Right atrium auricular region (tissue), 2 donors: ENCODE measurements at regions not wholly inside any gene's neighbourhood (a gene's known extent, or its start where the extent isn't known, plus 50 kb on each side); places are given as distances from the start of the nearest gene placed in this dataset.

ENCODE experiments used
- DNase-seq: peaks from one replicate; pipeline ENCODE4 v3.0.0-alpha.2; 2019; ENCODE audit warnings: low spot score
- H3K27ac ChIP-seq, 2 donors: fragments of 200-600 bp; sonication (generic); 1 replicate in 1 of 2; 2 replicates in 1 of 2; pipeline ENCODE4 v1.5.1; 2016 to 2019
- H3K27me3 ChIP-seq, 2 donors: fragments of 200-600 bp; sonication (generic); one replicate each; pipeline versions ENCODE4 v1.5.1 to v1.6.0; 2017 to 2019
- H3K36me3 ChIP-seq: fragments of 200-600 bp; sonication (generic); one replicate; pipeline ENCODE4 v1.5.1; 2016
- H3K4me1 ChIP-seq, 2 donors: fragments of 200-600 bp; sonication (generic); one replicate each; pipeline versions ENCODE4 v1.5.1 to v1.6.0; 2017 to 2019
- H3K4me3 ChIP-seq, 2 donors: fragments of 200-600 bp; sonication (generic); 1 replicate in 1 of 2; 2 replicates in 1 of 2; pipeline ENCODE4 v1.5.1; 2017 to 2019; ENCODE audit warnings: mild to moderate bottlenecking in 1 of 2, moderate library complexity in 1 of 2
- H3K9me3 ChIP-seq, 2 donors: fragments of 200-600 bp; sonication (generic); one replicate each; pipeline ENCODE4 v1.5.1; 2019
- CTCF ChIP-seq, 2 donors: fragments of 200-600 bp; sonication (generic); IDR thresholded peaks; one replicate each; pipeline ENCODE4 v1.5.1; 2019; ENCODE audit warnings: antibody characterized with exemption in 2 of 2

GRCh38 chr3:99249627-99250026, 348.1 kb upstream of the DCBLD2 start:
- Histone ChIP-seq H3K27me3 (no peaks in the 10 kb centered on the region), H3K9me3 (peaks cover 0 to 3% of the 10 kb centered on the region in 2 donors), H3K4me3 (no peak overlapping the region), H3K27ac (peak overlapping the region; percentile 3 to 27), H3K36me3 (no peaks in the 10 kb centered on the region), H3K4me1 (peaks cover 0 to 11% of the 10 kb centered on the region in 2 donors)
- no peak for DNase-seq
- no peak for TF ChIP-seq CTCF (IDR thresholded peaks at IDR 0.05)

- peaks cover 0 to 11% of the 10 kb centered on the region in 2 donors for H3K4me1 ChIP-seq
- no peak for TF ChIP-seq CTCF (IDR thresholded peaks at IDR 0.05)
These were observed 347.4 kb upstream of the DCBLD2 start for GRCh38 chr3:99248913-99249312.

GRCh38 chr3:99248130-99248529, 346.6 kb upstream of the DCBLD2 start:
- no peaks in the 10 kb centered on the region for H3K36me3 ChIP-seq
- no peak for TF ChIP-seq CTCF (IDR thresholded peaks at IDR 0.05)
- DNase-seq, result no peak
- peak overlapping the region in 1 of 2 donors; percentile 14 for H3K27ac ChIP-seq
- no peaks in the 10 kb centered on the region for H3K27me3 ChIP-seq
- peaks cover 0 to 11% of the 10 kb centered on the region in 2 donors for H3K4me1 ChIP-seq
- peaks cover 0 to 3% of the 10 kb centered on the region in 2 donors for H3K9me3 ChIP-seq
- H3K4me3 ChIP-seq, result no peak overlapping the region

More at GRCh38 chr3:99248913-99249312, 347.4 kb upstream of the DCBLD2 start:
- Histone ChIP-seq H3K4me3 (no peak overlapping the region), H3K27me3 (no peaks in the 10 kb centered on the region), H3K9me3 (peaks cover 0 to 3% of the 10 kb centered on the region in 2 donors), H3K36me3 (no peaks in the 10 kb centered on the region), H3K27ac (peak overlapping the region; percentile 3 to 27)
- DNase-seq, result no peak

- H3K36me3 ChIP-seq, result no peaks in the 10 kb centered on the region
- H3K4me1 ChIP-seq, result peaks cover 0 to 9% of the 10 kb centered on the region in 2 donors
- H3K27me3 ChIP-seq, result no peaks in the 10 kb centered on the region
- no peak for DNase-seq
- TF ChIP-seq CTCF (IDR thresholded peaks at IDR 0.05), result no peak
- peaks cover 0 to 3% of the 10 kb centered on the region in 2 donors for H3K9me3 ChIP-seq
- no peak overlapping the region for H3K4me3 ChIP-seq
- H3K27ac ChIP-seq, result no peak overlapping the region
These were observed 344.6 kb upstream of the DCBLD2 start for GRCh38 chr3:99246010-99246654.

GRCh38 chr3:99242271-99242670, 340.8 kb upstream of the DCBLD2 start:
- H3K9me3 ChIP-seq, result peaks cover 0 to 3% of the 10 kb centered on the region in 2 donors
- TF ChIP-seq CTCF (IDR thresholded peaks at IDR 0.05), result no peak
- H3K4me3 ChIP-seq, result no peak overlapping the region
- no peak overlapping the region for H3K27ac ChIP-seq
- no peaks in the 10 kb centered on the region for H3K36me3 ChIP-seq
- no peaks in the 10 kb centered on the region for H3K27me3 ChIP-seq
- DNase-seq, result no peak
- no peaks in the 10 kb centered on the region for H3K4me1 ChIP-seq

GRCh38 chr3:99240700-99241099, 339.2 kb upstream of the DCBLD2 start:
- TF ChIP-seq CTCF (IDR thresholded peaks at IDR 0.05), result no peak
- H3K4me1 ChIP-seq, result no peaks in the 10 kb centered on the region
- H3K27me3 ChIP-seq, result no peaks in the 10 kb centered on the region
- no peaks in the 10 kb centered on the region for H3K36me3 ChIP-seq
- H3K27ac ChIP-seq, result peak overlapping the region in 1 of 2 donors; percentile 32
- peaks cover 0 to 3% of the 10 kb centered on the region in 2 donors for H3K9me3 ChIP-seq
- H3K4me3 ChIP-seq, result no peak overlapping the region
- no peak for DNase-seq
